Transverse colon (tissue), 4 donors: ENCODE measurements at regions not wholly inside any gene's neighbourhood (a gene's known extent, or its start where the extent isn't known, plus 50 kb on each side); places are given as distances from the start of the nearest gene placed in this dataset.
"Not testable (repeated sequence)": the region's sequence is repeated elsewhere in the genome, so short reads cannot be mapped to it uniquely, and the experiment has no call there.

Source experiments
- DNase-seq: peaks from one replicate; pipeline ENCODE4 v3.0.0-alpha.2; 2019
- H3K27ac ChIP-seq, 4 donors: fragments of 200-600 bp; sonication (generic); 2 replicates each; pipeline ENCODE4 v1.5.1; 2016 to 2018; ENCODE audit warnings: inconsistent platforms in 4 of 4
- H3K27me3 ChIP-seq: fragments of 200-600 bp; sonication (generic); 2 replicates; pipeline ENCODE4 v1.5.1; 2017; ENCODE audit warnings: inconsistent platforms
- H3K36me3 ChIP-seq, 4 donors: fragments of 200-600 bp; sonication (generic); 2 replicates each; pipeline ENCODE4 v1.5.1; 2017 to 2019; ENCODE audit warnings: inconsistent platforms in 4 of 4
- H3K4me1 ChIP-seq, 4 donors: fragments of 200-600 bp; sonication (generic); 2 replicates each; pipeline ENCODE4 v1.5.1; 2017 to 2020; ENCODE audit warnings: inconsistent platforms in 4 of 4
- H3K4me3 ChIP-seq, 4 donors: fragments of 200-600 bp; sonication (generic); 1 replicate in 1 of 4; 2 replicates in 3 of 4; pipeline versions ENCODE4 v1.5.1 to v1.6.1; 2017 to 2019; ENCODE audit warnings: inconsistent platforms in 4 of 4
- H3K9me3 ChIP-seq, 2 donors: fragments of 200-600 bp; sonication (generic); 2 replicates each; pipeline ENCODE4 v1.5.1; 2017 to 2019; ENCODE audit warnings: inconsistent platforms in 2 of 2
- EP300 ChIP-seq: sonication (generic); formaldehyde crosslinking; IDR thresholded peaks from one replicate; pipeline ENCODE4 v1.6.1; 2017; ENCODE audit warnings: antibody characterized with exemption, low read depth
- POLR2A ChIP-seq: fragments of 450-650 bp; IDR thresholded peaks from one replicate; pipeline ENCODE4 v1.6.1; 2016; ENCODE audit warnings: antibody characterized with exemption, mild to moderate bottlenecking, moderate library complexity
- POLR2AphosphoS5 ChIP-seq, 3 donors: sonication (generic); formaldehyde crosslinking; IDR thresholded peaks; one replicate each; pipeline ENCODE4 v1.6.1; 2016; ENCODE audit warnings: antibody characterized with exemption in 3 of 3
- WGBS, 2 donors: methylation state at CpG; one replicate each; pipeline ENCODE4 v1.1.5; 2018; ENCODE audit warnings: low coverage in 1 of 2; 5-methylcytosine and 5-hydroxymethylcytosine counted together
- in situ Hi-C, 4 donors: fragments of 200-750 bp; cut with MboI; loops; one replicate each; pipeline versions ENCODE4 v1.15.0 to v1.15.1; 2017; ENCODE audit warnings: low sequenced_read_pairs in 3 of 4, low pct_ligation_motif_present in 1 of 4, low pct_unique_long_range_greater_than_20kb in 1 of 4
- intact Hi-C: fragments of 100-400 bp; cut with DNase I; formaldehyde crosslinking; loops from one replicate; pipeline ENCODE4 v1.15.1; 2023; ENCODE audit warnings: low total_unique reads
- TF ChIP-seq, protein P1 (sequence below), 5 experiments: fragments of 200-600 bp in 3 of 5; fragments of 450-650 bp in 2 of 5; sonication (generic) in 3 of 5; IDR thresholded peaks; 1 replicate in 2 of 5; 2 replicates in 3 of 5; pipeline ENCODE4 v1.5.1; 2016 to 2017; ENCODE audit warnings: antibody characterized with exemption in 5 of 5, inconsistent platforms in 3 of 5, mild to moderate bottlenecking in 2 of 5, moderate library complexity in 1 of 5

DNA sequence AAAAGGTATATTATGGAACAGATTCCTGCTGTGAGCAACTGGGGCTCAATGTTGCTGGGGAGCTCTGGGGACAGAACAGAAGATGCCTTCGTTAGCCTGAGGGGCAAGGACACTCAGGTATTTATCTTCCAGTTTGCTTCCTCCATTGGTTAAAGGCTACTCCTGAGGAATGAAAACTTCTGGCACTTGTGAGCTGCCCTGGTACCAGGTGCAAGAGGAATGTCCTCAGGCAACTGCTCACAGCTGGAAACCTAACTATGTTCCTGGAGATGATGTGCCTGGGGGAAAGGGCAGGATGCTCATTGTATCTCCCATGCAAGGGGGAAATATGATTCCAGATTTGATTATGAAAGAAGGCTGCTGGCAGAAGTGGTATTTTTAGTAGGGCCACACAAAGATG is 54.0 kb upstream of the BBX start:
- in situ Hi-C loops: no loop called here
- intact Hi-C loops: no loop called here
- no peaks in the 10 kb centered on the region for H3K36me3 ChIP-seq
- H3K4me1 ChIP-seq: peaks cover 0 to 4% (median 2%) of the 10 kb centered on the region in 4 donors
- TF ChIP-seq POLR2AphosphoS5 (IDR thresholded peaks at IDR 0.05): no peak
- TF ChIP-seq, protein P1, sequence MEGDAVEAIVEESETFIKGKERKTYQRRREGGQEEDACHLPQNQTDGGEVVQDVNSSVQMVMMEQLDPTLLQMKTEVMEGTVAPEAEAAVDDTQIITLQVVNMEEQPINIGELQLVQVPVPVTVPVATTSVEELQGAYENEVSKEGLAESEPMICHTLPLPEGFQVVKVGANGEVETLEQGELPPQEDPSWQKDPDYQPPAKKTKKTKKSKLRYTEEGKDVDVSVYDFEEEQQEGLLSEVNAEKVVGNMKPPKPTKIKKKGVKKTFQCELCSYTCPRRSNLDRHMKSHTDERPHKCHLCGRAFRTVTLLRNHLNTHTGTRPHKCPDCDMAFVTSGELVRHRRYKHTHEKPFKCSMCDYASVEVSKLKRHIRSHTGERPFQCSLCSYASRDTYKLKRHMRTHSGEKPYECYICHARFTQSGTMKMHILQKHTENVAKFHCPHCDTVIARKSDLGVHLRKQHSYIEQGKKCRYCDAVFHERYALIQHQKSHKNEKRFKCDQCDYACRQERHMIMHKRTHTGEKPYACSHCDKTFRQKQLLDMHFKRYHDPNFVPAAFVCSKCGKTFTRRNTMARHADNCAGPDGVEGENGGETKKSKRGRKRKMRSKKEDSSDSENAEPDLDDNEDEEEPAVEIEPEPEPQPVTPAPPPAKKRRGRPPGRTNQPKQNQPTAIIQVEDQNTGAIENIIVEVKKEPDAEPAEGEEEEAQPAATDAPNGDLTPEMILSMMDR (IDR thresholded peaks at IDR 0.05): no peak
- no peak for TF ChIP-seq EP300
- no peak for TF ChIP-seq POLR2A
- 58 to 78% methylated on average over 1 of the region's 1 CpG for WGBS, 2 donors
- no peak overlapping the region for H3K27ac ChIP-seq
- H3K4me3 ChIP-seq: no peak overlapping the region
- no peak for DNase-seq
- H3K27me3 ChIP-seq: no peaks in the 10 kb centered on the region
- H3K9me3 ChIP-seq: no peaks in the 10 kb centered on the region

- in situ Hi-C loops, H3K27ac ChIP-seq, H3K4me1 ChIP-seq, H3K36me3 ChIP-seq, H3K4me3 ChIP-seq, H3K9me3 ChIP-seq, intact Hi-C loops, H3K27me3 ChIP-seq: not testable (repeated sequence)
- WGBS, 2 donors: 31% methylated on average over 8 of the region's 8 CpGs; no CpG with 5 or more reads in 1 of the 2 donors
- peak; percentile 44 for DNase-seq
Measured at GRCh38 chr3:107470496-107470895, 52.3 kb upstream of the BBX start.
